ENCODE measurements at regions not wholly inside any gene's neighbourhood (a gene's known extent, or its start where the extent isn't known, plus 50 kb on each side); places are given as distances from the start of the nearest gene placed in this dataset.
"Not testable (repeated sequence)": the region's sequence is repeated elsewhere in the genome, so short reads cannot be mapped to it uniquely, and the experiment has no call there.

GRCh38 chr6:103783329-103783728 lies 1076.4 kb downstream of the HACE1 start:
- DNase-seq (ENCODE audit: low read depth) = no peak

GRCh38 chr6:103769431-103769830 lies 1090.3 kb downstream of the HACE1 start:
- DNase-seq (ENCODE audit: low read depth) = no peak

DNA sequence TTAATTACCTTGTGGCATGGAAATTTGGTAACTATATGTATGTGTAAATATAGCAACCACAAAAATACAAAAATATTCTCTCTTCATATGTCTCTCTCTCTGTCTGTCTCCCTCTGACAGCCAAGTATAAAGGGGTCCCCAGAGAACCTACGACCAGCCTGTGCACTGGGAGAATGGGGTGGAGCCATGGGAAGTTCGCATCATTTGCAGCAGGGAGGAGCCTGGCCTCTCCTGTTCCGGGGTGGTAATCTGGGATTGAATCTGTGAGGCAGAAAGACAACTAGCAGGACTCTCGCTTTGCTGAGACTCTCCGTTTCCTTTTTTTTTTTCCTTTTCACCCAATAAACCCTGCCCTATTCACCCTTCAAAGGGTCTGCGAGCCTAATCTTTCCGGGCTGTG lies 1109.1 kb downstream of the HACE1 start:
- DNase-seq (ENCODE audit: low read depth) = no peak

DNA sequence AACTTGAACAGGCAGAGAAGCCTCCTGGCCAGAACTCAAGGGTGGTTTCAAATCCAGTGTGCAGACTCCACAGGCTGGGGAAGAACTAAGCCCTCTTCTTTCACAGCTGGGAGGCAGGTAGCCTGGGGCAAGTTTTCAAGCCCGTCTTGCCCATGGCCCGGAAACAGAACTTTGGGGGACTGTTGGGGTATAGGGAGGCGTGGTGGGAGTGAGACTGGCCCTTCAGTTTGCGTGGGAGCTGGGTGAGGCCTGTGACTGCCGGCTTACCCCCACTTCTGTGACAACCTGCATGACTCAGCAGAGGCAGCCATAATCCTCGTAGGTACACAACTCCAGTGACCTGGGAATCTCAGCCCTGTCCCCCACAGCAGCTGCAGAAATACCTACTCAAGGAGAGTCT lies 1125.7 kb downstream of the HACE1 start:
- no peak for DNase-seq (ENCODE audit: low read depth)

DNA sequence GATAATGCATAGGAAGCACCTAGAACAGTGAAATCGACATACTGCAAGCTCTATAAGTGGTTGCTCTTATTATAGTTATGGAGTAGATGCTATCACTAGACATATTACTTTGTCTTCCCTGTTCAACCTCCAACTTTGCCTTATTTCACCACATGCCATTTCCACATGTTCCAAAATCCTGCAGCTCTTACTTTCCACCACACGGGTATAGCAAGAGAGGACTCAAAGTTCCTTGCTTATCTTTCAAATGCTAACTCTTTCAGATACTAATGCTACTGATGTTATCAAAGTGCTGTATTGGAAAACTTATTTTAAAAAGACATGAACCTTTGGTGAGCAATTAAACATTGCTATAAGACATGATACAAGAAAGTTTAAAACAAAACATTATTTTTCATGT lies 1130.1 kb downstream of the HACE1 start:
- no peak for DNase-seq (ENCODE audit: low read depth)

DNA sequence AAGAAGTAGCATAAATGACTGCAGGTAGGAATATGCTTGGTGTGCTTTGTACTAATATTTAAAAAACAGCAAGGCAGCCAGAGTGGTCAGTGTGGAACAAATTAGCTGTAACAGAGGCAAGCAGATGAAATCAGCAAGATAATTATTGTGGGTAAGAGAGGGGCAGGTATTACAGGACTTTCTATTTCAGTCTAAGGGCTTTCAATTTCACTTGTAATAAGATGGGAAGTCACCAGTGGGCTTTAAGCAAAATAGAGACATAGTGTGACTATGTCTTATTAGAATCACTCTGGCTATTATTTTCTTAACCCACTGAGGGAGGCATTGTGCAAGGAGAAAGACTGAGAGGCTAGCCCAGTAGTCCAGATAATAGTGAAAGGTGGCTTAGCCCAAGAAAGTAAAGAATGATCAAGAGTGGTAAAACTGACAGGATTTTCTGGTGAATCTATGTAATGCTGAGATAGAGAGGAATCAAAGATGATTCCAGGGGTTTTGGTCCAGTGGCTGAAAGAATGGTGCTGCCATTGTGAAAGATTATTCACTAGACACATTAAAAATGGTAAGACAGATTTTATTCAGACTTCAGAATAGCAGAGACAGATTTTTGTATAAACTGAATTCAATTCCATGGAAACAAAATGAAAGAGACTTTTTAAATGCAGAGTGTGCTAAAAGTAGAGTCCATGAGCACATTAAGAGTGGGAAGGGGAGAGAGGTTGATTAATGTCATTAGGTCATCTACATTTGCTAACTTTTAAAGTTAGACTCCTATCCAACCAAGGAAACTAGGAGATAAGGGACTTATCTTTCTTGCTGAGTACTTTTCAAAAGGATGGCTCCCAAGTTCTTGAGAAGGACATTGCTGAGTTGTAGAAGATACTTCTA lies 1136.0 kb downstream of the HACE1 start:
- DNase-seq (ENCODE audit: low read depth) = no peak

DNA sequence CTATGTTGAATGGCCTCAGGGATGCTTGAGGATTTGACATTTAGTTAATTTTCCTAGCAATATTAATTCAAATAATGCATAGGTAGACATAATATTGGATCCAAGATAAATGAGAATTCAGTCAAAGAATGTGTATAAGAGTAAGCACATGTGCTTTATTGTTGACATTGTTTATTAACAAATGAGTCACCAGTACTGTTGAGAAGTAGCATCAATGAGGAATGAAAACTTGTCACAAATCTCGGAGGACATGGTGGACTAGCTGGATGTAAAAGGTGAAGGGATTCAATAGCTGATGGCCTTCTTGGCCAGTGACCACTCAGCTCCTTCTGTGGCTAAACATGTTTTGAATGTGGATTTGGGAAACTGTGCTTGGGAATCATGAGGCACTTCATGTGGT lies 1137.0 kb downstream of the HACE1 start:
- no peak for DNase-seq (ENCODE audit: low read depth)

DNA sequence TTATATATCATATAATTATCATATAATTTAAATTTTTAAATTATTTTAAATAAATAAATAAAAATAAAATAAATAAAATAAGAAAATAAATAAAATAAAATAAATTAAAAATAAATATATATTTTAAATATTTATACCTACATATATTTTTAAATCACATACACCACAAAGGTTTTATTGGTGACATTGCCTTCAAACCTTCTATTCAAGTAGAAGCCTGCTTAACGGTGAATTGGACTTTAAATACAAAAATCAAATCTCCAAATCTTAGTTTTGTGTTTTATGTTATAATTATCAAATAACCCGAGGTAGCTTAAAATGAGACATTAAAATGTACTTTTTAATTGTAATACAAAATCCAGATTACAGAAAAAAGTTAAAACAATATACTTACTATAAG lies 1137.8 kb downstream of the HACE1 start:
- DNase-seq (ENCODE audit: low read depth) = no peak

DNA sequence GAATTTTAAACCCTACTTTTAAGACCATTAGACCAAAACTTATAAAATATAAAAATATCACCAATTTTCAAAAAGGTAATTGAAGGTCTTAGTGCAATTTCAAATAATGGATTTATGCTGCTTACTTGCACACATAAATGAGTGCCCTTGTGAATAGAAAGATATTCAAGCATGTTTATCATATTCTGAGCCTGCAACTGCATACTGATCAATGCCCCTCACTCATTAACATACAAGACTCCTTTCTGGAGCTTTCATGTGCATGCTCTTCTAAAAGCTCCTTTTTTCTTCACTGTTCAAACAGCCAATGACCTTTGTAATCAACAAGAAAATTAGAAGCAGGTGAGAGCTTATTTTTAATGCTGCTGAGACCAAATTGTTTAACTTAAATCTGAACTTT lies 1139.3 kb downstream of the HACE1 start:
- no peak for DNase-seq (ENCODE audit: low read depth)

GRCh38 chr6:103719545-103719944 lies 1140.2 kb downstream of the HACE1 start:
- no peak for DNase-seq (ENCODE audit: low read depth)

DNA sequence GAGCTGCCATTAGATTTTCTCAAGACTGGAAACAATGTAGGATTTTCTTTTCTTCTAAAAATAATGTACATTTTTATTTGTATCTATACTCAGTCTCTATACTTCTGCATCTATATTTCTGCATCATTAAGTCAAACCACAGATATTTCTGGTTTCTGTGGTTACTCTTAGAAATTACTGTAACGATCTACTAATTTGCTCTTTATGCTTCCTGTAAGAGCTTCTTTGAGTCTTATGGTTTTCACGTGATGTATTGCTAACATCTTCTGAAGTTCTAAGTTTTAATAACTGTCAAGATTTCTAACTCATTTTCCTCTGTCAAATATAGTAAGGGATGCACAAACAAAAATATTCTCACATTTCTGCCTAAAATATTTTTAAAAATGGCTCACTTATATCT lies 1144.5 kb downstream of the HACE1 start:
- DNase-seq (ENCODE audit: low read depth) = no peak

- DNase-seq (ENCODE audit: low read depth) = not testable (repeated sequence)
Measured at GRCh38 chr6:103709236-103709635, 1150.5 kb downstream of the HACE1 start.

DNA sequence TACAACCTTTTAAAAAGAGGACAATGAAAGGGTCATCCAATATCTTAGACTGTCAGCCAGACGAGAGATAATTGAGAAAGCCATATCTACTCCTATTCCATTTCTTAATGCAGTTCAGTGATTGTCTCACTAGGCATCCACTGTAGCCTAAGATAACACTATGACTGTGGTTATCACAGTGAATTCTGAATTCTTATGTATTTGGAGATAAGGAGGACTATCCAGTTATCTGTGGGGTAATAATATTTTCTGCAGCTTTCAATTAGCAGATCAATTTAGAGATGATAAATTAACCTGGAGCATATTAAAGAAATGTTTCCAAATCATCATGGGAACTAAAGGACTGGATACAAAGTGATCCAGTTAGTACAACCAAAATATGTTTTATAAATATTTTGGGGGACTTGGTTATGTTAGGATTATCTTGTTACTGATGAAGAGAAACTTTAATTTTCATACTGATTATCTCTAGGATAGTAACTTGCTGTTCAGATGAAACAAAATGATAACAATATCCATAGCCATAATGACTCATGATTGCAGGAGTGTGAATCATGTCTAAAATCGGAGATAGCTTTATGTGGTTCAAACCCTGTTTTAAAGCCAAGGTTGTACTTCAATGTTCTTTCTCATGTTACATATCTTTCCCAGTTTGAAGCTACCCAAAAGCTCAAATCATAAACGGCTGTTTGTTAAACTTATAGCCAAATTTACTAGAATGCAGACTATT lies 1152.0 kb downstream of the HACE1 start:
- no peak for DNase-seq (ENCODE audit: low read depth)

DNA sequence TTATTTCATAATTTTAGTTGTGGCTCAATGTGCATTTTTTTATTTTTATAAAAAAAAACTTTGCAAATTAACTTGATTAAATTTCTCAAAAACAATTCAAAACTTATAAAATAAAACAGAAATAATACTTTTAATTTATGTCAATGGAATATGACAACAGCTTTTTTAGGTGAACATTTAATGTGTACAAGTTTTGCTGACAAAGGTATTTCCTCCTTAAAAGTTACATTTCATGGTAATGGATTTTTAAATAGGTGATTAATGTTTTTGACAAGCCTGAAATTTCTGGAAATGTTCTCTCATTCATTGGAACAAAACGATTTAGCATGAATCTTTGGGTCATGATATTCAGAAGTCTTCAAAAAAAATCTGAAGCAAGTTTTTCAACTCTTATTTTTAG lies 1160.0 kb downstream of the HACE1 start:
- DNase-seq (ENCODE audit: low read depth) = no peak

- no peak for DNase-seq (ENCODE audit: low read depth)
Measured at GRCh38 chr6:103687430-103687829, 1172.3 kb downstream of the HACE1 start.

DNA sequence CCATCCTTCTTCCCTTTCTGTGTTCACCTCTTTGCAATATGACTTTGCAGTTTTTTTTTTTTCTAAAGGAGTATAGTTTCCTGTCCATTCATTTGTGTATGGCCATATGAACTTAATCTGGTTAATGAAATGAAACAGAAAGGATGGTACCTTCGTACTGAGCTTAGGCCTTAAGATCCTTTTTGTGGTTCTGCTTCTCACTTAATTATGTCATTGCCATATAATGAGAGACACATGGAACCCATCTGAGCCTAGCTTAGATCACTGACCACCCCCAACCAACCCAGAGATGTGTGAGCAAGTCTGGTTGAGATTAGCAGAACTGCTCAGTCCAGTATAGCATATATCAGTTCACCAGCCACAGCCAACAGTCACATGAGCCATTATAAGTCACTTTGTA lies 1179.6 kb downstream of the HACE1 start:
- no peak for DNase-seq (ENCODE audit: low read depth)

GRCh38 chr6:103677290-103677689 lies 1182.4 kb downstream of the HACE1 start:
- no peak for DNase-seq (ENCODE audit: low read depth)

DNA sequence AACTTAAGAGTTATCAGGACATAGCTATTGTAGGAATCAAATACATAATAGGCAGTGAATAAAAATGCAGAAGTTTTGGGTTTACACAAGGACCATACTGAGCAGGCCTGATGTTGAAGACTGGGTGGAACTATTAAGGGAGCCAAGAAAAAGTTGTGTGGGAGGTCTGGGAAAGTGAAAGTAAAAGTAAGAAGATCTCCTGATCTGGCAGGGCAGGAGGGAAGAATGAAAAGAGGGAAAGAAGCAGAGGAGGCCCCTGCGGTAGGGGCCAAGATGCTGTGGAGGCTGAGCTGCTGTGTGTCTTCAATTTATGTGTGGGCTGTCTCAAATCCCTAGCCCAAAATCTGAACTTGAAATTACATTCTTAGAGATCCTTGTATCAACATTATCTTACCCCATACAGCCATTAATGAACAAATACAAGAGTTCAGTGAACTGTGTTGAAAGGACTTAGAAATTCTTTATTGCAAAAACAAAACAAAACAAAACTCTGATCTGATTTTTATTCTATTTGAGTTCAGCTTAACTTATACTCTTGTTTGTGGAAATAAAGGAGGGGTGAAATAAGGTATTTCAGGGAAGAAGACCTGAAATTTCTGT lies 1183.8 kb downstream of the HACE1 start:
- no peak for DNase-seq (ENCODE audit: low read depth)

- DNase-seq (ENCODE audit: low read depth) = no peak
Measured at GRCh38 chr6:103674790-103675189, 1184.9 kb downstream of the HACE1 start.

GRCh38 chr6:103672169-103672568 lies 1187.5 kb downstream of the HACE1 start:
- no peak for DNase-seq (ENCODE audit: low read depth)

DNA sequence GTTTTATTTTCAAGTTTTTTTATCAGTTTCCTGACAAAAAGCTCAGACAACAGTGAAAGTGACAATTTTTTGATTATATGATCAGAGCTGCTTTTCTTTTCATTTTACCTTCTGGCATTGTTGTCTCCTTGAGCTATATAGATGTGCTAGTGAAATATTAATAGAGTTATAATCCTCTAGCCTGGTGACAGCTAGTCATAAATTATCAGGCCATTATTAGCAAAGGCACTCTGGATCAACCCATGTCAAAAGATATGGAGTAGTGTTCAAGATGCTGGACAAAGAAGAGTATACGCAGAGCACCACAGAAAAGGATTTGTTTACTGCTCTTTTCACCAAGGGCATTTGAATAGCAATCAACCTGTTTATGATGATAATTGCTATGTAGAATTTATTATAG lies 1230.1 kb downstream of the HACE1 start:
- DNase-seq (ENCODE audit: low read depth) = no peak

DNA sequence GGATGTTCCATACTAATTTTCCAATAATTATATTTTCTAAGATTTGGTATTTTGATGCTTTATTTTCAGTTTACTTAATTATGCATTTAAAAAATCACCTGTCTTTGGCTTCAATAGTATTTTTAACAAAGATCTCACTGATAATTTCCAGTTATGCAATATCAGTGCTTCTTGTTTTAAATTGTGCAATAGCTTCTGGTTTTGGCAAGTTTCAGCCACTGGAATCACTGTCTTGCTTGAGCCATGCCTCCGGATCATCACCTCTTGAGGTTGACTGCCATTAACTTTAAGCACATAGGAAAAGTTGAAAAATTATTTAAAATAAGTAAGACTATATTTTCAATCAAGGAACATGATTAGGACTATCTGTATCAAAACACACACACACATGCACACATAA lies 1242.1 kb downstream of the HACE1 start:
- no peak for DNase-seq (ENCODE audit: low read depth)

GRCh38 chr6:103587722-103588121 lies 1272.0 kb downstream of the HACE1 start:
- no peak for DNase-seq (ENCODE audit: low read depth)

All from stimulated activated CD8-positive, alpha-beta memory T cell treated with anti-CD3 and anti-CD28 coated beads, Interleukin-15, amount 100 ng/mL, for 1 hour (primary cell).